HL-60 (cell line): ENCODE measurements at regions not wholly inside any gene's neighbourhood (a gene's known extent, or its start where the extent isn't known, plus 50 kb on each side); places are given as distances from the start of the nearest gene placed in this dataset.

Source experiments
- DNase-seq, 2 experiments: peaks; one replicate each; pipeline ENCODE4 v3.0.0-alpha.2; 2010 to 2020; ENCODE audit warnings: low read depth in 1 of 2, low spot score in 1 of 2
- H3K27ac ChIP-seq: fragments of 250-450 bp; sonication (Bioruptor Pico); replicated peaks from 2 replicates; pipeline ENCODE4 v1.5.1; 2020; ENCODE audit warnings: mild to moderate bottlenecking, moderate library complexity
- H3K27me3 ChIP-seq: fragments of 250-450 bp; sonication (Bioruptor Pico); 2 replicates; pipeline ENCODE4 v1.5.1; 2021; ENCODE audit warnings: mild to moderate bottlenecking, moderate library complexity; ENCODE audit not compliant: insufficient read depth, poor library complexity, severe bottlenecking
- H3K4me3 ChIP-seq: replicated peaks from 2 replicates; pipeline ENCODE4 v1.5.1; 2011; ENCODE audit warnings: mild to moderate bottlenecking, control low read depth, low read length; ENCODE audit not compliant: insufficient read depth
- GABPA ChIP-seq: IDR thresholded peaks from 2 replicates; pipeline ENCODE4 v1.6.1; 2012; ENCODE audit warnings: low read depth
- POLR2AphosphoS5 ChIP-seq: IDR thresholded peaks from 2 replicates; pipeline ENCODE4 v1.6.1; 2012; ENCODE audit warnings: low read depth
- SPI1 ChIP-seq: IDR thresholded peaks from 2 replicates; pipeline ENCODE4 v1.6.1; 2012; ENCODE audit warnings: low read depth, mild to moderate bottlenecking, borderline replicate concordance
- TF ChIP-seq, protein P1 (sequence below): IDR thresholded peaks from 2 replicates; pipeline ENCODE4 v1.6.1; 2012; ENCODE audit warnings: low read depth; ENCODE audit not compliant: insufficient replicate concordance
- TF ChIP-seq, protein P2 (sequence below): IDR thresholded peaks from one replicate; pipeline ENCODE4 v1.5.1; 2011; ENCODE audit warnings: low read length, control low read depth, inconsistent platforms; ENCODE audit not compliant: insufficient read depth

DNA sequence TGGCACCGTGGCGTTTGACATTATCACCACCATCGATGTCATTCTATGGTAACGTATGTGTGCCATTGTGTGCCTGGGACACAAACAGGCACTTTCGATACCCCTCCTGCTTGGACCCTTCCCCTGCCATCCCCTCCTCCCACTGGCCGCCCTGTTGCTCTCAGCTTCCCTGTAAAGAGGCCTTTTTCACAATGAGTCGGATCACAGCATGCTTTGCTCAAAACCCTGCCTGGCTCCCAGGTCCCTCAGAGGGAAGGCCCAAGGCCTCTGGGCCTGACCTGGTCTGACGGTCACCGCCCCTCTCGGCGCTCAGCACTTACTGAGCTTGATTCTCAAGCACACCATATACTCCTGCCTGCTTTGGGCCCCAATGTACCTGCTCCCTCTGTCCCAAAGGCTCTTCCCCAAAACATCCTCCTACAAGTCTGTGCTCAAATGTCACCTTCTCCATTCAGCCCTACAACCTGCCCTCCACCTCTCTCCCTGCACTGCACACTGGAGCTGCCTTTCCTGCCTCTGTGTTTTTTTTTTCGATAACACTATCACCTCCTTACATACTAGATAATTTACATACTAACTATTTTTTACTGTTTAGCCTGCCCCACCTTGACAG, 303.8 kb downstream of the SOX9 start:
- no peak for DNase-seq
- TF ChIP-seq, protein P1, sequence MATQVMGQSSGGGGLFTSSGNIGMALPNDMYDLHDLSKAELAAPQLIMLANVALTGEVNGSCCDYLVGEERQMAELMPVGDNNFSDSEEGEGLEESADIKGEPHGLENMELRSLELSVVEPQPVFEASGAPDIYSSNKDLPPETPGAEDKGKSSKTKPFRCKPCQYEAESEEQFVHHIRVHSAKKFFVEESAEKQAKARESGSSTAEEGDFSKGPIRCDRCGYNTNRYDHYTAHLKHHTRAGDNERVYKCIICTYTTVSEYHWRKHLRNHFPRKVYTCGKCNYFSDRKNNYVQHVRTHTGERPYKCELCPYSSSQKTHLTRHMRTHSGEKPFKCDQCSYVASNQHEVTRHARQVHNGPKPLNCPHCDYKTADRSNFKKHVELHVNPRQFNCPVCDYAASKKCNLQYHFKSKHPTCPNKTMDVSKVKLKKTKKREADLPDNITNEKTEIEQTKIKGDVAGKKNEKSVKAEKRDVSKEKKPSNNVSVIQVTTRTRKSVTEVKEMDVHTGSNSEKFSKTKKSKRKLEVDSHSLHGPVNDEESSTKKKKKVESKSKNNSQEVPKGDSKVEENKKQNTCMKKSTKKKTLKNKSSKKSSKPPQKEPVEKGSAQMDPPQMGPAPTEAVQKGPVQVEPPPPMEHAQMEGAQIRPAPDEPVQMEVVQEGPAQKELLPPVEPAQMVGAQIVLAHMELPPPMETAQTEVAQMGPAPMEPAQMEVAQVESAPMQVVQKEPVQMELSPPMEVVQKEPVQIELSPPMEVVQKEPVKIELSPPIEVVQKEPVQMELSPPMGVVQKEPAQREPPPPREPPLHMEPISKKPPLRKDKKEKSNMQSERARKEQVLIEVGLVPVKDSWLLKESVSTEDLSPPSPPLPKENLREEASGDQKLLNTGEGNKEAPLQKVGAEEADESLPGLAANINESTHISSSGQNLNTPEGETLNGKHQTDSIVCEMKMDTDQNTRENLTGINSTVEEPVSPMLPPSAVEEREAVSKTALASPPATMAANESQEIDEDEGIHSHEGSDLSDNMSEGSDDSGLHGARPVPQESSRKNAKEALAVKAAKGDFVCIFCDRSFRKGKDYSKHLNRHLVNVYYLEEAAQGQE: no peak
- no peak for TF ChIP-seq GABPA
- TF ChIP-seq, protein P2, sequence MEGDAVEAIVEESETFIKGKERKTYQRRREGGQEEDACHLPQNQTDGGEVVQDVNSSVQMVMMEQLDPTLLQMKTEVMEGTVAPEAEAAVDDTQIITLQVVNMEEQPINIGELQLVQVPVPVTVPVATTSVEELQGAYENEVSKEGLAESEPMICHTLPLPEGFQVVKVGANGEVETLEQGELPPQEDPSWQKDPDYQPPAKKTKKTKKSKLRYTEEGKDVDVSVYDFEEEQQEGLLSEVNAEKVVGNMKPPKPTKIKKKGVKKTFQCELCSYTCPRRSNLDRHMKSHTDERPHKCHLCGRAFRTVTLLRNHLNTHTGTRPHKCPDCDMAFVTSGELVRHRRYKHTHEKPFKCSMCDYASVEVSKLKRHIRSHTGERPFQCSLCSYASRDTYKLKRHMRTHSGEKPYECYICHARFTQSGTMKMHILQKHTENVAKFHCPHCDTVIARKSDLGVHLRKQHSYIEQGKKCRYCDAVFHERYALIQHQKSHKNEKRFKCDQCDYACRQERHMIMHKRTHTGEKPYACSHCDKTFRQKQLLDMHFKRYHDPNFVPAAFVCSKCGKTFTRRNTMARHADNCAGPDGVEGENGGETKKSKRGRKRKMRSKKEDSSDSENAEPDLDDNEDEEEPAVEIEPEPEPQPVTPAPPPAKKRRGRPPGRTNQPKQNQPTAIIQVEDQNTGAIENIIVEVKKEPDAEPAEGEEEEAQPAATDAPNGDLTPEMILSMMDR: no peak
- no peak for TF ChIP-seq SPI1
- no peak for TF ChIP-seq POLR2AphosphoS5
- Histone ChIP-seq H3K27ac (no peak overlapping the region), H3K27me3 (no peaks in the 10 kb centered on the region), H3K4me3 (no peak overlapping the region)

DNA sequence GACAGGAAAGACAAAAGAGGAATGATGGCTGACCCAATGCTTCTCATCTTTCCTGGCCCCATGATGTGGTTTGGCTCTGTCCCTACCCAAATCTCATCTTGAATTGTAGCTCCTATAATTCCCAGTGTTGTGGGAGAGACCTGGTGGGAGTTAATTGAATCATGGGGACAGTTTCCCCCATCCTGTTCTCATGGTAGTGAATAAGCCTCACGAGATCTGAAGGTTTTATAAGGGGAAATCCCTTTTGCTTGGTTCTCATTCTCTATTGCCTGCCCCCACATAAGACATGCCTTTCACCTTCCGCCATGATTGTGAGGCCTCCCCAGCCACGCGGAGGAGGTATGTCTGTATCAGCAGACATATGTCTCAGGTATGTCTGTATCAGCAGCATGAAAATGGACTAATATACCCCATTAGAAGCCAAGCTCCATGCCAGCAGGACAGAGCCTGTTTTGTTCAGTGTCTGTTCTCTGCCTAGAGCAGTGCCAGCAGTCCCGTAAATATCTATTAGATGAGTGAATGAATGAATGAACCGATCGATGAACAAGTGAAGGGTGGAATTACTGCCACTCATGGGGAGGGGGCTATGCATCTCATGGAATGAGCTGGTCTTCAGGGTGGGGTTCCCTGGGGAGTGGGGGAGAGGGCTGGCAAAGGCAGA, 304.4 kb downstream of the SOX9 start:
- H3K4me3 ChIP-seq: no peak overlapping the region
- H3K27ac ChIP-seq: no peak overlapping the region
- no peaks in the 10 kb centered on the region for H3K27me3 ChIP-seq
- no peak for DNase-seq
- TF ChIP-seq, protein P2: no peak
- TF ChIP-seq POLR2AphosphoS5: no peak
- no peak for TF ChIP-seq SPI1

- Histone ChIP-seq H3K27ac (no peak overlapping the region), H3K27me3 (no peaks in the 10 kb centered on the region), H3K4me3 (no peak overlapping the region)
- DNase-seq: no peak
- no peak for TF ChIP-seq SPI1
- TF ChIP-seq, protein P2: no peak
- no peak for TF ChIP-seq GABPA
- TF ChIP-seq POLR2AphosphoS5: no peak
- TF ChIP-seq, protein P1: no peak
These were observed 305.0 kb downstream of the SOX9 start for GRCh38 chr17:72425794-72426168.

DNA sequence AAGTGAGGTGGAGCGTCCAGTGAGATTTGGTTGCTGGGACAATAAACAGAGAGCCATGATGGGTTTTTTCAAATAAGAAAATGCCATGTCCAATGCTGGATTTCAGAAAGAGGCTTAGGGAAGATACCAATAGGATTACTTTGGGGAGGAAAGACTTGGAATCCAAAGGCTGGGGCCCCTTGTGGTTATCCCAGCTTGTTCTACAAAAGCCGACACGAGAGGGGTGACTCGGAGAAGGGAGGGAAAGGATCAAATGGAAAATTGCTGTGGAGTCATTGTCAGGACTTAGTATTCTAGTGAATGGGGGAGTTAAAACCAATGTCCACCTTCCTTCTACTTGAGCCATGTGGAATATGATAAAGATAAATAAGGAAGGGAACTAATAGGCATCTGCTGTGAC, 305.5 kb downstream of the SOX9 start:
- H3K27ac ChIP-seq: no peak overlapping the region
- H3K27me3 ChIP-seq: no peaks in the 10 kb centered on the region
- H3K4me3 ChIP-seq: no peak overlapping the region
- DNase-seq: no peak
- TF ChIP-seq, protein P1: no peak
- no peak for TF ChIP-seq SPI1
- TF ChIP-seq, protein P2: no peak
- TF ChIP-seq POLR2AphosphoS5: no peak
- no peak for TF ChIP-seq GABPA
